Hematopoietic multipotent progenitor cell treated with erythropoietin and hydrocortisone succinate and interleukin-3 and kit ligand, for 15 days (in vitro differentiated cells): ENCODE measurements at regions not wholly inside any gene's neighbourhood (a gene's known extent, or its start where the extent isn't known, plus 50 kb on each side); places are given as distances from the start of the nearest gene placed in this dataset.
"Not testable (repeated sequence)": the region's sequence is repeated elsewhere in the genome, so short reads cannot be mapped to it uniquely, and the experiment has no call there.

ENCODE experiments used
- DNase-seq: peaks from one replicate; pipeline ENCODE4 v3.0.0-alpha.2; 2015; ENCODE audit warnings: low spot score

DNA sequence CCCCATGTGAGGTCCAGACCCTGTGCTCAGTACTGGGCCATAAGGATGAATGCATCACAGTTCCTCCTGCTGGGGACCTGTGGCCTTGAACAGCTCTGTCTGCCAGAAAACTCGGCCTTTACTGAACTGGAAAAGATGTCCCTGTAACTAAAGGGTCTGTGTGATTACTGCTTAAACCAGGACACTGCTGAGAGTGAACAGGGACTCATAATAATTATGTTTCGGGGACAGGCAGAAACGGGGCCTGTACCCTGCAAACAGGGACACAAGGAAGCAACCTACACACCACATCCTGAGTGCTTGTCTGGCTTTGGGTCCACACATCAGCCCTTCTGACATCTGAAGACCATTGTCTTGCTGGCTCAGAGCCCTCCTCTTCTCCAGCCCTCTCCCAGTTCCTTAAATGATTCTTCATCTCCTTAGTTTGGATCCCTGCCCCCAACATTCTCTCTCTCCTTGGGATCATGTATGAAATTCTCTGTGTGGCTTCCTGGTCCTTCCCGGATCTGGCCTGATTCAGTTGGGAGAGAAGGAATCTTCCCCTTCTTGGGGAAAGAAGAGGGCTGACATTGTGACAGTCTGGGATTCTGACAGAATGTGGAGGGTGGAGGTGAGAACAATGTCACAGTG is 248.0 kb downstream of the MYCN start:
- DNase-seq: no peak

DNA sequence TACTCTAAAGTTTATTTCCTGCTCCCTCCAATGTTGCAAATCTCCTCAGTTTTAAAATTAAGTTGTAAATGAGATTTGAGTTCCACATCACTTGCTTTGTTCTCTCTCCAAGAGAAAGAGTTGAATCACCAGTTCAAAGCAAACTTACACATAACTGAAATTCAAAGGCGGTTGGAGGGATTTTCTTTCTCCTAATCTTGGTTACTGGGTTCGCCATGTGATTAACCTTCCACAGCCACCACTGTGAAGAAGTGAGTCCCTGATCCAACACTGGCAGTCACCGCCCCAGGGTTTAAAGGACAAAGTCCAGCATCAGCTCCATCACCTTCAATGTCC is 247.1 kb downstream of the MYCN start:
- no peak for DNase-seq

DNA sequence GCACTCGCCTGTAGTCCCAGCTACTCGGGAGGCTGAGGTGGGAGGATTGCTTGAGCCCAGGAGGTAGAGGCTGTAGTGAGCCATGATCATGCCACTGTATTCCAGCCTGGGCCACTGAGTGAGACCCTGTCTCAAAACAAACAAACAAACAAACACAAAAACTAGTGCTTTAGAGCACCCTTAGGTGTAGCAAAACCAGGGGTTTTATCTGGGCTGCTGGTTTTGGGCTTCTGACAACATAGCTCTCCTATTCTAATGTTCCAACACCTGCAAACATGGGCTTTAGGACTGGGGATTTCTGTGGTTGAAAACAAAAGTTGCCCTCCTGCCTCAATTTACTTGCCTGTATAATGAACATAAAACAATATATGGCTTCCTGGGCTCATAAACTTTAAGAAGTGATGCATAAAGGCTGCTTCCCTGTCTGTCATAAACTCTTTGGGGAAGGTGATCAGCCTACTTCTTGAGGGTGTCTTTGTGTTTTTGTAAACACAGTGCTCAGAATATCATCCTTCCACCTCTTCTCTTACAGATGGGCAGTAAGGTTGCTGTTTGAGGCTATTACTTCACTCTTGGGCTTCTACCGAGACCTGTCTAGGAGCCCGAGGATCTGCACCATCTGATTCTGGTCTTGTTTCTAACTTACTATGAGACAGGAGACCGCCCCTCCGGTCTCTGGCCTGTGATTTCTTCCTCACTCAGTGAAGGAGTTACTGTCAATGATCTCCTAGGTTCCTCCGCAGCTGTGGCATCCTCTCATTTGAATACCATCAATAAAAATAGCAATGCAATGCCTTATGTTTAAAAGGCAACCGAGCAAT is 246.5 kb downstream of the MYCN start:
- DNase-seq: no peak

DNA sequence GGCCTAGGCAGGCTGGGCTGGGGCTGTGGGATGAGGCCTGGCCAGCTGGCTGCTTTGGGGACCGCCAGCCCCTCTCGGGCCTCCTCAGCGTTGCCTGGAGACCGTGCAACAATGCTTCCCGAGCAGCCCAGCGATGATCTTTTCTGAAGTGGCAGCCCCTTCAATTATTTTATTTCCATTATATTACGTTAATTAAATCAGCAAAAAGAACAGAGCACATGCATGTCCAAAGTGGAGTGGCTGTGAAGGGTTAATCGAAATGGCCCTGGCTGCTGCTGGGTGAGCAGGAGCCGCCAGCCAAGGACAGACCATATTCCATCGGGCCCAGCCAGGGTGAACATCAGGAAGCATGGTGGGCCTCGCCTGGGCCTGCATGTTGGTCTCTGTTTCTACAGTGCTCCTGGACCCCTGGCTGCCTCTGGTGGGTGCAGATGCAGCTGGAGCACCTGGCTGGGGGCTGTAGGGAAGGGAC is 245.5 kb downstream of the MYCN start:
- no peak for DNase-seq

DNA sequence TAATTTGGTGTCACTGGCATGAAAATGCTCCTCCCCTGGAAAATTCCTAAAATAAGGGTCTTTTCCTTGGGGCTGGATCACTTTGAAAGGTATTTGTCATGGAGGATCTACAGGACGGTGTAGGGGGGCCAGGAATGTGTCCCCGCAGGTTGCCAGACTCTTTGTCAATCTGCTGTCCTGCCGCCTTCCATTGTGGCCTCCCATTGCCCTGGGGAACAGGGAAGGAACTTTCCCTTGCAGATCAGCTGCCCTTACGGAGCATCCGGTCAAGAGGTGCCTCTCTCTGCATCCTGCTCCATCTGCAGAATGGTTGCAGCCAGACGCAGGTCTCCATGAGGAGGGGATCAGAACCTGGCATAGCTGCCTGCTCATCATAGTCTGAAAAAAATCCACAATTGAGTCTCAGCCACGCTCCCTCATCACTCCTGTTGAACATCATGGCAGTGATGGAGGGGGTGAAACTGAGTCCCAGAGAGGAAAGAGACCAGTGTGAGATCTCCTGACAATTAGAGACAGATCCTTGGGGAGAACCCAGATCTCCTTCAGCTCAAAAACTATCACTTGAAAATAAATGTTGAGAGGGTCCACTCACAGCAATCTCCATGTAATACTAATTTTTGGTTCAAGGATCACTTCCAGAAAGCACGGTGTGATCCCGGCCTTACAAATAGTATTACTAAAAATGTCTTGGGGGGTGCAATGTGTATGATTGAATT is 244.8 kb downstream of the MYCN start:
- DNase-seq: no peak

DNA sequence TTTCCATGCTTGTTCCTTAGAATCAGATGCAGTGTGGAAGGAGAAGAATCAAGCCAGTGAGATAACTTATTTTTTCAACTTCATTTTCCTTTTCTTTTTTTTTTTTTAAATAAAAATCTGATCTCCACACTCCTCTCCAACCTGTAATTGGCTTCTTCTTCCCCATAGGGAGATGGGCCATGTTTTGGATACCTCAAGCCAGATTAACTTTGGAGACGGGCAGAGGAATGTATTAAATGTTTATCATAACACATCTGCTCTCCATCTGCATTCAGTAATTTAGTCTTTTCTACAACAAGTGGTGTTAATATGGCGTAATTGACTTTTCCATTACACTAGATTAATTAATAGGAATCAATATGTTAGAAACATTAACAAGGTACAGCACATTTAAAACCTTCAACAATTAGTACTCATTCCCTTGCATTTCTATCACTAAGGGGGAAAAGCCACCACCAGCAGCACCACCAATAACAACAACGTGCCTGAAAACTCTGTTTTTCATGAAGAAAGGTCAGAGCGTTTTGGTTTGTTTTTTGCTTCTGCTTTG is 244.1 kb downstream of the MYCN start:
- no peak for DNase-seq

DNA sequence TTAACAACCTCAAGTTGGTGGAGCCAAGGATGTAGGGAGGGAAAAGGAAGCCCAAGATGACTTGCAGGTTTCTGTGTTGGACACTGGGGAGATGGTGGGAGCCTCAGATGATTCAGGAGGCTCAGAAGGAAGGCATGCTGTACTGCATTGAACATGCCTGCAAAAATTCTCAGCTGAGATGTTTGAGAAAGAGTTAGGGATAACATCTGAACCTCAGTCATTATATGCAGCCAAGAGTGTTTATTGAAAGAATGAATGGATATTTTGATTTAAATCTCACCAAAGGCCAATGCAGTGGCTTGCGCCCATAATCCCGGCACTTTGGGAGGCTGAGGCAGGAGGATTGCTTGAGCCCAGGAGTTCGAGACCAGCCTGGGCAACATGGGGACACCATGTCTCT is 243.0 kb downstream of the MYCN start:
- DNase-seq: no peak

DNA sequence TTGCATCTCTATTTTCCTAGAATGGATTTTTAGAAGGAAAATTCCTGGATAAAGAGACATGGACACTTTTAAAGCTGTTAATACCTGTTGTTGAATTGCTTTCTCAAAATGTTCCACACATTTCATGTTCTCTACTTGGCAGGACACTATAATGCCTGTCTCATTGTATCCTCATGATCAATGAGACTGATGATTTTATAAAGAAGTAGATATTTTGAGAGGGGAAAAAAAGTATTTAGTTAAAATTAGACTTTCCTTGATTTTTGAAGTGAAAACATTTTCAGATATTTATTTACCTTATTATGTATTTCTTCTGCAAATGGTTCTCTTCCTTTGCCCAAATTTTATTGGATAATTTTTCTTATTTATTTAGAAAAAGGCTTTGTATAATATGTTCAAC is 242.5 kb downstream of the MYCN start:
- DNase-seq: no peak

DNA sequence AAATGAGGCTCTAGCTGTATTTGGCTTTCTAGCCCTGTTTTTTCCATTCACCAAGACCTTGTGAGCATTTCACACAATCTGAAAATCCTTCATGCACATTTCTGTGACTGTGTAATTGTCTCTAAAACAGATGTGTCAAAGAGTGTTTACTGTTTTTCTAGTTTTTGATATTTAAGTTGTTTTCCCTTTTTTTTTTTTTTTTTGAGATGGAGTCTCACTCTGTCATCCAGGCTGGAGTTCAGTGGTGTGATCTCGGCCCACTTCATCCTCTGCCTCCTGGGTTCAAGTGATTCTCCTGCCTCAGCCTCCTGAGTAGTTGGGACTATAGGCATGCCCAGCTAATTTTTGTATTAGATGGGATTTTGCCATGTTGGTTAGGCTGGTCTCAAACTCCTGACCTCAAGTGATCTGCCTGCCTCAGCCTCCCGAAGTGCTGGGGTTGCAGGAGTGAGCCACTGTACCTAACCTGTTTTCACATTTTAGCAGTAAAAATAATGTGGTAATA is 242.0 kb downstream of the MYCN start:
- not testable (repeated sequence) for DNase-seq

DNA sequence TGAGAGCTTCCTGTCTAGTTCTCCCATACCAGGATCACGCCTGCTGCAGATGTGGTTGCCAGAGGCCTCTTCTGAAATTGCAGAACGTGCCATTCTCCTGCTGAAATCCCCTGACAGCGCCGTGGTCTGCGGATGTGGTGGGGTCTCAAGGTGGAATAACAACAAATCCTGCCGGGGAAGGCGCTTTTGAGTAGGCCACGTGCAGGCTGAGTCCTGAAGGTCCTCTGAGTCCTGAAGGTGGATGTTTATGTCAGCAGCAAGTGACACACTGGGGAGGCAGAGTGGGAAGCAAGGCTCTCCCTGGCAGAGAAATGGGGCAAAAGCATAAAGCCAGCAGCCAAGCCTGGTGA is 241.4 kb downstream of the MYCN start:
- DNase-seq: no peak

DNA sequence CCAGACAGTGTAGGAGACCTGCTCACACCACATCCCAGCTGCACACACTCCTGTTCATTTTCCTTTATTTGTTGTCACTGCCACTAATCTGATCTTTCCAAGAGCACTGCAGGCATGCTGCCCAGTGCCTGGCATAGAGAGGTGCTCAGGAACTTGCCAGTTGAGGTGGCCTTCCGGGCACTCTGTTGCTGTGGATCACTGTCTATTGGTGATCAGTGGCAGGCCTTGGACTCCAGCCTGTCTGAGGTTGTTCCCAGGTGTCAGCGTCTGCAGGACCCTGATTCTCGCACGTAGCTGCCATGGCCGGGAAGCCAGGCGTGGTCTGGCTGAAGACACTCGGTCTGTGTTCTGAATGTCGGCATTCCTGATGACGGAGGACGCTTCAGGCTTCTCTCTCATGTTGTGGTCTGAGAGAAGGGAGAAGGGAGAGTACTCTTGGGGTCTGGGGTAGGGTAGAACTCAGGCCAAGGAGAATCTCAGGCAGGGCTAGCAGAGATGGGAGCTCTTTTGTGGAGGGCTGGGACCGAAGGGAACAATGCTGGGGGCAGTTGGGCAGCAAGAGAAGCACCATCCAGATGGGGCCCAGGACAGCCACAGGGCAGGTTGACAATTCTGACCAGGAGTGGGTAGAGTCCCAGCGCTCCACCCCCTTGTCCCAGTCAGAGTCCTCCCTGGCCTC is 240.9 kb downstream of the MYCN start:
- DNase-seq: no peak

DNA sequence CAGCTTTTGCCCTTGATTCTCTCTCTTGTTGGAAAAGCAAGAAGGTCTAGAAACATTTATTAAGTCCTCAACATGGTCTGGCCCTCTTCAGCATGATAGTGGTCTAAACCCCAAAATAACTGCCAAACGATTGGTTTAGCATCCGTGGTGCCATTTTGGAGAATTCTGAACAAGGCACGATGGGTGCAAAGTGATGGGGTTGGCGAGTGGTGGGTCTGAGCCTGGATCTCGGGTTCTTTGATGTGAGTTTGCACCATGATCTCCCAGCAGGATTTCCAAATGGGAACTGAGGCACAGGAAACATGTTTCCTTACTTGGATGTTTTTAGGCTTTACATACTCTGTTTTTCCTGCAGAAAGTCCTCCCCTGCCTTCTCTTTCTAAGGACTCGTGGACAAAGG is 240.3 kb downstream of the MYCN start:
- DNase-seq: no peak

DNA sequence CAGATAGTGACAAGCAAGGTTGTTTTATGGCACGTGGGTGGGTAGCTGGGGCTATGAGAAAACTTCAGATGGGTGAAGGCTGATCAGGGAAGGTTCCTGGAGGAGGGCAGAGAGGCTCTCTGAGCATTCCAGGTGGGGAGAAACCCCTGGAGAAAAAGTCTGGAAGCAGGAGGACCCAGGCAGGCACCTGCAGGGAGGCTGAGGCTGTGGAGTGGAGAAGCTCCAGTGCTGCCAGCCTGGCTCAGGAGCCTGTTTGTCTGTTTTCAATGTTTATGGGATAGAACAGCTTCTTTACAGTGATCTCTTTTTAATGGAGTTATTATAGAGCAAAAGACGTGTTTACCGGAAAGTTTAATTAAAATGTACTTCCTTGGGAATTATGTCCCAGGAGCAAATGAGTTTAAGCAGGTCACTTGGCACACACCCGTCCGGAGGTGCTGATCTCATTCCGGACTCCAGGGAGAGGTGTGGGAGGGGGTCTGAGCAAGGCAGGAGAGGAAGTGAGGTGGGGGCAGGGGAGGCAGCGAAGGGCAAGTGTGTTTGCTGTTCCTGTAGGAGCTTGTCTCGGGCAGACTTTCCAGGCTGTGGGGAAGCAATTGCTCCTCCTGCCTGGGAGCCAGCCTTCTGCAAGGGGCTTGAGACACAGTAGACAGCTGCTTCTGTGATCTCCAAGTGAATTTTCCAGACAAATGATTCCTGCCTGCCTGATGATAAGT is 239.5 kb downstream of the MYCN start:
- no peak for DNase-seq

DNA sequence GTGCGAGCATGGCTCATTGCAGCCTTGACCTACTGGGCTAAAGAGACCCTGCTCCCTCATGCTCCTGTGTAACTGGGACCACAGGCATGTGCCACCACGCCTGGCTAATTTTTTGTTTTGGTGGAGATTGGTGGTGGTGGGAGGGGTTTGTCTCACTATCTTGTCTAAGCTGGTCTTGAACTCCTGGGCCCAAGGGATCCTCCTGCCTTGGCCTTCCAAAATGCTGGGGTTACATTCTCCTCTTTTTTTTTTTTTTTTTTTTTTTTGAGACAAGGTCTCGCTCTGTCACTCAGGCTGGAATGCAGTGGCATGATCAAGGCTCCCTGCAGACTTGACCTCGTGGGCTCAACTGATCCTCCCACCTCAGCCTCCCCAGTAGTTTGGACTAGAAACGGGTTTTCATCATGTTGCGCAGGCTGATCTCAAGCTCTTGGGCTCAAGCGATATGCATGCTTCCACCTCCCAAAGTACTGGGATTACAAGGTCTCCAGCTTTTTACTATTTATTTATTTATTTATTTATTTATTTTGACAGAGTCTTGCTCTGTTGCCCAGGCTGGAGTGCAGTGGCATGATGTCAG is 238.3 kb downstream of the MYCN start:
- no peak for DNase-seq

DNA sequence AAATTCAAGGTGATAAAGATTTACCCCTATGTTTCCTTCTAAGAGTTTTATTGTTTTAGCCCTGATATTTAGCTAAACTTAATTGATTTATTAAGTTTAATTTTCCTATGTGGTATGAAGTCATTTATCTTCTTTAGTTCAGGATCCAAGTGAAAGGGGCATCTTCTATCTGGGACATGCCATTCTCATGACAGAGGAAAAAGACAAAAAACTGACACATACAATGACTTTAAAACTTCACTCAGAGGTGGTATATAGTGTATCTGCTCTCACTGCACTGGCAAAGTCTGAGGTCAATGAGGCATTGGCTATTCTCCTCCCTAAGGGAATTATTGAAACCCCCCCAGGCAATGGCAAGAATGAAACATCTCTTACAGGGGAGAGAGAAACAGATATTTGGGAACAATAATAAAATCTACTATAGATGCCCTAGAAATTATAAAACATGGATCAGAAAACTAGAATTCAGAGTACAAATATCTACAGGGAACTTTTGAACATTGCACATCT is 237.4 kb downstream of the MYCN start:
- no peak for DNase-seq

DNA sequence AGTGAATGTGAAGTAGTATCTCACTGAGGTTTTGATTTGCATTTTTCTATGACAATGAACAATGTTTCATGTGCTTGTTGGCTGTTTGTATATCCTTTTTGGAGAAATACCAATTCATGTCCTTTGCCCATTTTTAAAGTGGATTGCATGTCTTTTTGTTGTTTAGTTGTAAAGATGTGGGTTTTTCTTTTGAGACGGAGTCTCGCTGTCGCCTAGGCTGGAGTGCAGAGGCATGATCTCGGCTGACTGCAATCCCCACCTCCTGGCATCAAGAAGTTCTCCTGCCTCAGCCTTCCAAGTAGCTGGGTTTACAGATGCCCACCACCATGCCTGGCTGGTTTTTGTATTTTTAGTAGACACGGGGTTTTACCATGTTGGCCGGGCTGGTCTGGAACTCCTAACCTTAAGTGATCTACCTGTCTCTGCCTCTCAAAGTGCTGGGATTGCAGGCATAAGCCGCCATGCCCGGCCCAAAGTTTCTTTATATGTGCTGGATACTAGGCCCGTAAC is 236.7 kb downstream of the MYCN start:
- DNase-seq: no peak

DNA sequence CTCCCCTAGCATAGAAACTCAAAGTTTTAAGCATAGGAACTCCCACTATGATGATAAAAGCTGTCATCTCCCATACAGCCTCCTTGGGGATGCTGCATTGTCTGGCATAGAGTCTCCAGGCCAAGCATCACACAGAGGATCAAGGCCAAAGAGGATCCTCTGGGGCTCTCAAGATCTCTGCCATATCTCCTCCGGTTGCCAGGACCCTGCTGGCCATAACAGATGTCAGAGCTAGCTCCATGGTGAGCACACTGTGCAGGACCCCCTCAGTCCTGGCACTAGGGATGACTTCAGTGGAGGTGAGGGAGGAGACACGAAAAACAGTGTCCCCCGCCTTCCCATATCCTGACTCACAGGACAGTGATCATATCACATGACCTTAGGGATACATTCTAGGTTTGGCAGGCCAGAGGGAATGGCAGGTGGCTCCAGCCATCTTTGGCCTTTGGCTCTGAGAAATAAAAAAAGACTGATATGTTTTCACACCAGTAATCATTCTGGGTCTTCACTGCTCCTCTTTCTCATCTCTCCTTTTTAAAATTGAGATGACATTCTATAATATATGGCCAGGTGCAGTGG is 235.0 kb downstream of the MYCN start:
- DNase-seq: no peak

DNA sequence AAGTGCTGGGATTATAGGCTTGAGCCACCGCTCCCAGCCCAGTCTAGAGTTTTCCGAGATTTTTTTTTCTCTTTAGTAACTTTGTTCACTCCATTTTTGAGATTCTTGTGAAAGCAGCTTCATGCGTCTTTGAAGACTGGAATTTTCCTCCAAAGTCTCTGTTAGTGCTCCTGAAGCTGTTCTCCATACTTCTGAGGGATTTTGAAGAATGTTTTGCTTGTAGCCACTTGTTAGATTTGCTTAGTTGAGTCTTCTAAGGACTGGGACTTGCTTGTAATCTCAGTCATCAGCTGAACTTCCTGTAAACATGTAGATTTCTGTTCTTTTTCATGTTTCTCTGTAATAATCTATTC is 234.3 kb downstream of the MYCN start:
- DNase-seq: no peak

DNA sequence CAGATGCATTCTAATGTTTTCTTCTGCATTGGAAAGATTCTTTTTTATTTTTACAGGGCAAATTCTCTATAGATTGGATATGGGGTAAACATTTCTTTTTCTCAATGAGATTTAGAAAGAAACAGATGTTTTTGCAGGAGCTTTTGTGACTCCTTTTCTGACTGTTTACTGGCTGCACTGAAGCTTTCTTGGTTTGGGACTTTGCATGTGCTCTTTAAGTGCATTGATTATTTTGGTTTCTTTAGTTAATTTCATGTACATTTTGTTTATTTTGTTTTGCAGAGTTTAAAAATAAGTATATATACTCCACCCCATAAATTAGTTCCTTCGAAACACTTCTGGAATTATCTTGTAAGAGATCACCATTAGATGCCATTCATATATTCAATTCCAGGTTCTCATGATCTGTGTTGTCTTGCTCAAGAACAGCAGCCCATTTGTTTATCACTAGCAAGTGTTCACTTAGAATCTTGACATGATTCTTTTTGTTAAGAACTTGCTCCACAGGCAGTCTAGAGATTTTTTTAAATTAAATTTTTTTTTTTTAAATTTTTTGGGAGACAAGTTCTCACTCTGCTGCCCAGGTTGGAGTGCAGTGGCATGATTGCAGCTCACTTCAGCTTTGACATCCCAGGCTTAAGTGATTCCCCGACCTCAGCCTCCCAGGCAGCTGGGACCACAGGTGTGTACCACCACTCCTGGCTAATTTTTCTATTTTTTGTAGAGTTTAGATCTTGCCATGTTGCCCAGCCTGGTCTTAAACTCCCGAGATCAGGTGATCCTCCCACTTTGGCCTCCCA is 233.7 kb downstream of the MYCN start:
- DNase-seq: no peak
